22Rv1 (cell line): ENCODE measurements at regions not wholly inside any gene's neighbourhood (a gene's known extent, or its start where the extent isn't known, plus 50 kb on each side); places are given as distances from the start of the nearest gene placed in this dataset.

ENCODE experiments used
- H3K27ac ChIP-seq: fragments of 450-650 bp; 2 replicates; pipeline ENCODE4 v1.5.1; 2017
- CTCF ChIP-seq: fragments of 450-650 bp; IDR thresholded peaks from 2 replicates; pipeline ENCODE4 v1.5.1; 2017; ENCODE audit warnings: mild to moderate bottlenecking
- ZFX ChIP-seq: fragments of 450-650 bp; IDR thresholded peaks from 2 replicates; pipeline ENCODE4 v1.6.1; 2017; ENCODE audit warnings: antibody characterized with exemption, borderline replicate concordance

DNA sequence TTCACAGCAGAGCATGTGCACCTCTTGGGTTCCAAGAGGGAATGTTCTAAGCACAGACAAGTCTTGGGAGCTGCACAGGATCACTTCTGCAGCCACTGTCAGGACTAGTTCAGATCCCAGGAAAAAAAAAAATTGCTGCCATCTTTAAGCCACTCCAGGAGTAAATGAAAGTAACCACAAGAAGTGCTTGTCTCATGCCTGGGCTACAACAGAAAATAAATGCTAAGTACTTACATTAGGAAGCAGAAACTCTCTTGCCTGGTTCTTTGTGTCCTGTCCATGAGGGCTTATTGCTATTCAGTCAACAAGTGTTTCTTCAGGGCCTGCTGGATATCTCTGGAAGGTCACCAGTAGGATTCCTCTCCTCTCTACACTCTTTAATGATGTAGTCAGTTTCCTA lies 176.1 kb downstream of the KTN1 start:
- no peak overlapping the region for H3K27ac ChIP-seq
- TF ChIP-seq ZFX (no peak), CTCF (no peak)

GRCh38 chr14:55756557-55756956 lies 176.6 kb downstream of the KTN1 start:
- TF ChIP-seq ZFX (no peak), CTCF (no peak)

GRCh38 chr14:55758796-55759195 lies 178.8 kb downstream of the KTN1 start:
- no peak overlapping the region for H3K27ac ChIP-seq
- TF ChIP-seq CTCF (no peak), ZFX (no peak)

More at GRCh38 chr14:55756557-55756956, 176.6 kb downstream of the KTN1 start:
- H3K27ac ChIP-seq, result no peak overlapping the region

- TF ChIP-seq ZFX (no peak), CTCF (no peak)
- no peak overlapping the region for H3K27ac ChIP-seq
Observed at GRCh38 chr14:55760789-55761566, 181.0 kb downstream of the KTN1 start.

GRCh38 chr14:55761651-55762050 lies 181.6 kb downstream of the KTN1 start:
- no peak overlapping the region for H3K27ac ChIP-seq
- no peak for TF ChIP-seq CTCF
- TF ChIP-seq ZFX, result no peak

DNA sequence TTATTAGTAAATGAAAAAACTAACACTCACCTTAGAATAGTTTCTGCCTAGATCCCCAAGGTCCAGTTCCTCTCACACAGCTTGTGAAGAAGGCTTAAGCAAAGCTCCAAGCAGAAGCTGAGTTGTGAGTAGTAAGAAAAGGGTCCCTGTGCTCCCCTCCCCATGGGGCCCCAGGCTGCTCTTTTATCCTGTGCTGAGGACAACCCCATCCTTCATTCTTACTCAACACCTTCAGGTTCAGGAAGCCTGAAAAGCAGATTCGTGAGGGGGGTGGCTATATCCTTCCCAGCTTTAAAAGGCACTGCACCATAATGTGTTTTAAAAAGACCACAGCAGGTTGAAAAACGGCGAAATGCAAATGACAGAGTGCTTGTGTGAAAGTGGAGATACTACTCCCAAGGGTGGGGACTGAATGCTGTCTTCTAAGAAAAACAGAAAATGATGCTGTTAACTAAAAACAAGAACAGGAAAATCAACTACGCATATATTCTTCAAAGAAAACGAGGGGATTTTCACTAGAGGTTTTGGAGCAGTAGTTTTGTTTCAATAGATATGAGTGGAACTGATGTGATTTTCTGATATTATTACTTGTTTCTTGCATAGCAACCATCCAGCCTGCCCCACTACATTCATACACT lies 182.7 kb downstream of the KTN1 start:
- H3K27ac ChIP-seq, result no peak overlapping the region
- no peak for TF ChIP-seq ZFX
- no peak for TF ChIP-seq CTCF

- TF ChIP-seq ZFX, result no peak
- no peak for TF ChIP-seq CTCF
- no peak overlapping the region for H3K27ac ChIP-seq
Observed at GRCh38 chr14:55764784-55765183, 184.8 kb downstream of the KTN1 start.
